ENCODE measurements at regions not wholly inside any gene's neighbourhood (a gene's known extent, or its start where the extent isn't known, plus 50 kb on each side); places are given as distances from the start of the nearest gene placed in this dataset.

DNA sequence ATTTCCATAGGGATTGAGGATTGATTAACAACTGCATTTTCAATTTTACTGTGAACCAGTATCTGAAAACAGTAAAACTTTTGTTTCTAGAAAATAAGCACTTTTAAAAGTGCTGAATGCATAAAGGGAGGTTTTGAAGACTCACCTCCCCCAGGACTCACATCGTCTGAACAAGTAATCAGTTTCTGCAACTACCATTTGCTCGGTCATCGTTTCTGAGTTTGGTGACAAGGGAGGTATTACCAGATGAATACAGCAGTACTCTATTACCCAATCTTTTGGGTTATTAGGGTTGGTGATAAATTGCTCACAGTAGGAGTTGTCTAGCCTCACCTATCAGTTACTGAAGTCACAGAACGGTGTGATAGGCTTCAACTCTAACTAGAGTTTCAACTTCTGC, 234.5 kb upstream of the FN1 start:
- no peak for ATAC-seq
- WGBS (ENCODE audit: insufficient coverage, low coverage, low lambda C conversion rate, missing lambda C conversion rate) = 81% methylated on average over 3 of the region's 4 CpGs
- Histone ChIP-seq H3K4me3 (no peak overlapping the region), H3K27me3 (no peaks in the 10 kb centered on the region), H3K4me1 (peaks cover 0 to 6% (median 0%) of the 10 kb centered on the region in 4 donors), H3K27ac (no peak overlapping the region), H3K36me3 (no peaks in the 10 kb centered on the region), H3K9me3 (no peaks in the 10 kb centered on the region)
- intact Hi-C loops (cut with DNase I) = no loop called here
- no peak for TF ChIP-seq POLR2A (IDR thresholded peaks at IDR 0.05)
- TF ChIP-seq, protein P1, sequence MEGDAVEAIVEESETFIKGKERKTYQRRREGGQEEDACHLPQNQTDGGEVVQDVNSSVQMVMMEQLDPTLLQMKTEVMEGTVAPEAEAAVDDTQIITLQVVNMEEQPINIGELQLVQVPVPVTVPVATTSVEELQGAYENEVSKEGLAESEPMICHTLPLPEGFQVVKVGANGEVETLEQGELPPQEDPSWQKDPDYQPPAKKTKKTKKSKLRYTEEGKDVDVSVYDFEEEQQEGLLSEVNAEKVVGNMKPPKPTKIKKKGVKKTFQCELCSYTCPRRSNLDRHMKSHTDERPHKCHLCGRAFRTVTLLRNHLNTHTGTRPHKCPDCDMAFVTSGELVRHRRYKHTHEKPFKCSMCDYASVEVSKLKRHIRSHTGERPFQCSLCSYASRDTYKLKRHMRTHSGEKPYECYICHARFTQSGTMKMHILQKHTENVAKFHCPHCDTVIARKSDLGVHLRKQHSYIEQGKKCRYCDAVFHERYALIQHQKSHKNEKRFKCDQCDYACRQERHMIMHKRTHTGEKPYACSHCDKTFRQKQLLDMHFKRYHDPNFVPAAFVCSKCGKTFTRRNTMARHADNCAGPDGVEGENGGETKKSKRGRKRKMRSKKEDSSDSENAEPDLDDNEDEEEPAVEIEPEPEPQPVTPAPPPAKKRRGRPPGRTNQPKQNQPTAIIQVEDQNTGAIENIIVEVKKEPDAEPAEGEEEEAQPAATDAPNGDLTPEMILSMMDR (IDR thresholded peaks at IDR 0.05) = no peak
- DNase-seq = no peak

DNA sequence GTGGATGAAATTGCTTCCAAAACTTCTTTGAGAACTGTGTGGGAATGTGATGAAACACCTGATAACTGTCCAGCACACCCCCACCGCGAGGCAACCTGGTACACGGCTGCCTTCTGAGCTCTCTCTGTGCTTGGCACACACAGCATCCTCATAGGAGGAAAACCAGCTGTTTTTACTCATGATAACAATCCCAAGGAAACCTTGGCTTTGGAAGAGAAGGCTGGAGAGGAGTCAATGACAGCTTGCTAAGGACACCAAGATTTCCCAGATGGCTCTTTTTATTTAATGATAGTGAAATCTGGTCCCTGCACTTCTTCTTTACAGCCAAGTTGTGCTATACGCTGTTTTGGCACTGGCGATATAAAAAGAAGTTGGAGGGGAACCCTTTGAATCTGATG, 232.5 kb upstream of the FN1 start:
- H3K36me3 ChIP-seq = no peaks in the 10 kb centered on the region
- no peaks in the 10 kb centered on the region for H3K9me3 ChIP-seq
- no peaks in the 10 kb centered on the region for H3K27me3 ChIP-seq
- DNase-seq = no peak
- H3K27ac ChIP-seq = no peak overlapping the region
- no peak for TF ChIP-seq POLR2A (IDR thresholded peaks at IDR 0.05)
- TF ChIP-seq, protein P1 (IDR thresholded peaks at IDR 0.05) = no peak
- H3K4me1 ChIP-seq = peaks cover 0 to 6% (median 0%) of the 10 kb centered on the region in 4 donors
- H3K4me3 ChIP-seq = no peak overlapping the region
- intact Hi-C loops (cut with DNase I) = no loop called here
- WGBS (ENCODE audit: insufficient coverage, low coverage, low lambda C conversion rate, missing lambda C conversion rate) = 46% methylated on average over 5 of the region's 5 CpGs
- no peak for ATAC-seq

DNA sequence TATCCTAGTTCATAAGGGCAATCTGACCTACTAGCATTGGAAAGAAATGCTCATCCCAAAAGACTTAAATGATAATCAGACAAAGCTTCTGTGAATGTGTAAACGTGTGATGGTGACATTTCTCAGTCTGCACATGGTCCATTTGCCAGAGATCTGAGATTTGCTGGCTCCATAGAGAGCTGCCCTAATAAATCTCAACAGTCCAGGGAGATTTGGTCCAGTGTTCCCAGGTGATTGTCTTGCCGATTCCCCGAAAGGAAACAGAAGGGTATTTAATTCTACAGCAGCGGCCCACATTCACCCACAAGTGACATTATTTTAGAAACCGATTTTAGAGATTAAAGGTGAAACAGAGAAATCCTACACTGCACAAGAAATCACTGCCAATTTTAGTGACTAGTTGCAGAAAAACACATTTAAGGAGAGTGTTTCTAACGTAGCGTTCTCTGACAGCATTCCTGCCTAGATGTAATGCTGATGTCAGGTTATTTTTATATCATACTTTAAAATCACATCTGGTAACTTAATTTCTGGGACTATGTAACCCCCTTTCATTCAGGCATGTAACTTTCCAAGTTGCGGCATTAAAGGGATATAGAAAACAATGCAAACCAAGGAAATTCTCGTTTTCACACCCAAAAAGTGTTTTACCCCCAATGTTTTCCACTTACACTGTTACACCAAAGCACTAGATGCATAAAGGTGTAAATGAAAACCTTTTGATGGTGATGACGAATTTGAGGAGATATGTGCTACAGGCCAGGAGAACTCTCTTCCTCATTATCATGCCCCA, 231.9 kb upstream of the FN1 start:
- DNase-seq (no peak), ATAC-seq (no peak)
- H3K4me3 ChIP-seq = no peak overlapping the region
- WGBS (ENCODE audit: insufficient coverage, low coverage, low lambda C conversion rate, missing lambda C conversion rate) = 88% methylated on average over 10 of the region's 10 CpGs
- TF ChIP-seq, protein P1 (IDR thresholded peaks at IDR 0.05) = no peak
- TF ChIP-seq POLR2A (IDR thresholded peaks at IDR 0.05) = no peak
- no peaks in the 10 kb centered on the region for H3K9me3 ChIP-seq
- intact Hi-C loops (cut with DNase I) = no loop called here
- no peaks in the 10 kb centered on the region for H3K27me3 ChIP-seq
- no peaks in the 10 kb centered on the region for H3K36me3 ChIP-seq
- peaks cover 0 to 6% (median 0%) of the 10 kb centered on the region in 4 donors for H3K4me1 ChIP-seq
- H3K27ac ChIP-seq = no peak overlapping the region

DNA sequence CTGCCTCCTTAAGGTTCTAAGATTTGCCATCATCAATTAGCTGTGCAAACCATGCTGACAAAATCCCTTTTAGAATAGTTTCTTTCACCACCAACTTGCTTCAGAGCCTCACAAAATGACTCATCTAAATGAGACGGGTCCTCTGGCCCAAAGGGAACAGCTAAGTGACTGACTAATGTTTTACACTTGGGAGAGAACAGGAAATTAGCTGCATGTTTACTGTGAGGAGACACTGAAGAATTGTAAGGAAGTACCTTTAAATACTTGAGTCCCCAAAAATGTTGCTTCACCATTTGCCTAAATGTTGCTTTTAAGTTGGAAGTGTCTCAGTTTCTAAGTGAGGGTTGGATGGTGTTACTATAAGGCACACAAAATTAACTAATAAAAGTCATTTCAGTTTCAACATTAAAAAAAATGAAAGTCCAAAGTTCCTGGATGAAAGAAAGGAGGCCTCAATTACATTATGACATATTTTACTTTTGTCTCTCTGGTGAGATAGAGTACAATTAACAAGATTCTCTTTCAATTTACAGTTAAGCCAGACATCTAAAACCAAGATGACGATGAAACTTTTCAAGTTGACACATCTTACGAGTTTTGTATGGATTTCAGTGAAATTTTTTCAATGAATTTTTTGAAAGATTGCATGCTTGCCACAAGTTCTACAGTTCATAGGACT, 229.1 kb upstream of the FN1 start:
- intact Hi-C loops (cut with DNase I) = no loop called here
- peak in 2 of 4 donors; percentile 17 to 70 for ATAC-seq

More for the DNA sequence above, 229.1 kb upstream of the FN1 start:
- WGBS (ENCODE audit: insufficient coverage, low coverage, low lambda C conversion rate, missing lambda C conversion rate) = 65% methylated on average over 3 of the region's 3 CpGs
- Histone ChIP-seq H3K9me3 (no peaks in the 10 kb centered on the region), H3K4me3 (no peak overlapping the region), H3K27me3 (no peaks in the 10 kb centered on the region), H3K36me3 (no peaks in the 10 kb centered on the region), H3K27ac (no peak overlapping the region), H3K4me1 (peaks cover 0 to 2% (median 0%) of the 10 kb centered on the region in 4 donors)
- TF ChIP-seq, protein P1 (IDR thresholded peaks at IDR 0.05) = no peak
- DNase-seq = no peak

All from right lobe of liver (tissue), 6 donors.